K562 (cell line): ENCODE measurements at regions not wholly inside any gene's neighbourhood (a gene's known extent, or its start where the extent isn't known, plus 50 kb on each side); places are given as distances from the start of the nearest gene placed in this dataset.

ENCODE experiments used
- ATAC-seq: fragments of 200-7000 bp; cut with Tn5 transposase; 3 replicates; pipeline ENCODE4 v1.9.1; 2020; ENCODE audit warnings: moderate library complexity
- BruUV-seq: library from RNA; stranded (reverse); fragments of 400-500 nt; replicated peaks from 2 replicates; lab custom pipeline; 2021; lab: Mats Ljungman, UMichigan
- CTCF ChIA-PET: fragments of 300-600 bp; formaldehyde crosslinking; extraction: SDS; loops from one replicate; lab custom pipeline; 2021; ENCODE audit warnings: low intra/inter-chr PET ratio; lab: Yijun Ruan, JAX
- POLR2A ChIA-PET: fragments of 300-600, 350-650 bp; sonication (Branson Sonifier 250); formaldehyde crosslinking; extraction: SDS; loops from one replicate; lab custom pipeline; 2021; ENCODE audit warnings: antibody characterized with exemption, inconsistent platforms; lab: Yijun Ruan, JAX
- DNase-seq, 4 experiments: peaks; one replicate each; pipeline versions ENCODE4 v3.0.0 to v3.0.0-alpha.2; 2011 to 2018; ENCODE audit warnings: low spot score in 3 of 4, mixed read lengths in 3 of 4; ENCODE audit errors: extremely low read depth in 1 of 4
- FAIRE-seq: peaks from 2 replicates; lab custom pipeline; 2011; peaks lifted over from hg19 to GRCh38; lab: Jason Lieb, UNC
- H2AFZ ChIP-seq: 2 replicates; pipeline ENCODE4 v1.6.0; 2011; ENCODE audit warnings: low read depth, low read length, control low read depth, inconsistent platforms
- H3K27ac ChIP-seq: fragments of 200-600 bp; 3 replicates; pipeline ENCODE4 v1.8.0; 2011; ENCODE audit warnings: low read depth, mild to moderate bottlenecking, control low read depth, inconsistent platforms, low read length, moderate library complexity, mixed read lengths; ENCODE audit errors: extremely low read depth
- H3K27me3 ChIP-seq, 2 experiments: fragments of 300-600 bp in 1 of 2; 2 replicates in 1 of 2; 3 replicates in 1 of 2; pipeline versions ENCODE4 v1.6.0 to v1.8.0; 2011; ENCODE audit warnings: inconsistent platforms in 2 of 2, low read length in 2 of 2, mild to moderate bottlenecking in 1 of 2, mixed read lengths in 1 of 2, moderate library complexity in 1 of 2; ENCODE audit not compliant: control insufficient read depth in 2 of 2, insufficient read depth in 2 of 2
- H3K36me3 ChIP-seq: fragments of 300-600 bp; 3 replicates; pipeline ENCODE4 v1.8.0; 2011; ENCODE audit warnings: mild to moderate bottlenecking, low read length, inconsistent platforms; ENCODE audit not compliant: control insufficient read depth, insufficient read depth
- H3K4me1 ChIP-seq, 2 experiments: fragments of 200-600 bp in 1 of 2; replicated peaks in 1 of 2; 2 replicates in 1 of 2; 3 replicates in 1 of 2; pipeline versions ENCODE4 v1.5.1 to v1.8.0; 2011; ENCODE audit warnings: inconsistent platforms in 2 of 2, low read length in 2 of 2, mild to moderate bottlenecking in 1 of 2, mixed read lengths in 1 of 2, moderate library complexity in 1 of 2; ENCODE audit not compliant: control insufficient read depth in 2 of 2, insufficient read depth in 2 of 2
- H3K4me2 ChIP-seq: 2 replicates; pipeline ENCODE4 v1.6.1; 2011; ENCODE audit warnings: low read length, control low read depth, inconsistent platforms, mixed read lengths; ENCODE audit not compliant: insufficient read depth
- H3K4me3 ChIP-seq: fragments of 200-600 bp; sonication (generic), shearing (Covaris generic); 2 replicates; pipeline ENCODE4 v1.5.1; 2016; ENCODE audit warnings: control low read depth, inconsistent platforms
- H3K79me2 ChIP-seq: fragments of 200-600 bp; 3 replicates; pipeline ENCODE4 v1.8.0; 2011; ENCODE audit warnings: low read length, inconsistent platforms; ENCODE audit not compliant: control insufficient read depth, insufficient read depth
- H3K9ac ChIP-seq, 2 experiments: 2 replicates each; pipeline versions ENCODE4 v1.6.0 to v1.6.1; 2011; ENCODE audit warnings: low read depth in 2 of 2, low read length in 2 of 2, control low read depth in 1 of 2, inconsistent platforms in 1 of 2, mild to moderate bottlenecking in 1 of 2, mixed read lengths in 1 of 2; ENCODE audit not compliant: insufficient read depth in 1 of 2
- H3K9me1 ChIP-seq: one replicate; pipeline ENCODE4 v1.6.0; 2011; ENCODE audit warnings: inconsistent platforms, mild to moderate bottlenecking, low read length, moderate library complexity; ENCODE audit not compliant: control insufficient read depth, insufficient read depth
- H3K9me3 ChIP-seq: replicated peaks from 2 replicates; pipeline ENCODE4 v1.5.1; 2011; ENCODE audit warnings: low read depth, low read length, inconsistent platforms; ENCODE audit not compliant: control insufficient read depth, insufficient read depth
- H4K20me1 ChIP-seq: replicated peaks from 2 replicates; pipeline ENCODE4 v1.6.1; 2011; ENCODE audit warnings: low read length, inconsistent platforms, mixed read lengths; ENCODE audit not compliant: control insufficient read depth, insufficient read depth
- ARHGAP35 ChIP-seq: fragments of 450-650 bp; IDR thresholded peaks from 2 replicates; pipeline ENCODE4 v1.6.1; 2018; ENCODE audit not compliant: partially characterized antibody
- ATF3 ChIP-seq, 2 experiments: fragments of 450-650 bp in 1 of 2; sonication (generic) in 1 of 2; formaldehyde crosslinking in 1 of 2; IDR thresholded peaks in 1 of 2; conservative IDR thresholded peaks in 1 of 2; 2 replicates each; pipeline versions ENCODE4 v1.6.1 to v1.8.1; 2016 to 2023; ENCODE audit warnings: mild to moderate bottlenecking in 2 of 2, moderate library complexity in 2 of 2, inconsistent platforms in 1 of 2, missing genetic modification reagents in 1 of 2
- BRF2 ChIP-seq: IDR thresholded peaks from 3 replicates; pipeline ENCODE4 v1.6.1; 2011; ENCODE audit warnings: borderline replicate concordance, mild to moderate bottlenecking; ENCODE audit not compliant: insufficient read length, insufficient read depth
- DACH1 ChIP-seq: fragments of 450-650 bp; IDR thresholded peaks from 2 replicates; pipeline ENCODE4 v1.6.1; 2018; ENCODE audit not compliant: partially characterized antibody
- DNMT1 ChIP-seq: fragments of 450-650 bp; IDR thresholded peaks from 2 replicates; pipeline ENCODE4 v1.6.1; 2016; ENCODE audit warnings: antibody characterized with exemption, mild to moderate bottlenecking
- E2F3 ChIP-seq: fragments of 250-450 bp; sonication (Bioruptor Pico); IDR thresholded peaks from 2 replicates; pipeline ENCODE4 v1.4.0; 2020; ENCODE audit warnings: mild to moderate bottlenecking
- ERF ChIP-seq: fragments of 450-650 bp; formaldehyde crosslinking; IDR thresholded peaks from 2 replicates; pipeline ENCODE4 v1.4.0; 2020; ENCODE audit warnings: mild to moderate bottlenecking, mixed read lengths
- HDAC6 ChIP-seq: IDR thresholded peaks from 2 replicates; pipeline ENCODE4 v1.6.1; 2012; ENCODE audit warnings: low read depth, mild to moderate bottlenecking, control low read depth, inconsistent platforms, low read length, moderate library complexity
- HMG20A ChIP-seq: fragments of 450-650 bp; formaldehyde crosslinking; conservative IDR thresholded peaks from 2 replicates; pipeline ENCODE4 v1.4.0; 2020; ENCODE audit warnings: mild to moderate bottlenecking, mixed read lengths
- KAT2B ChIP-seq: IDR thresholded peaks from one replicate; pipeline ENCODE4 v1.6.1; 2012; ENCODE audit warnings: low read depth, mild to moderate bottlenecking, control low read depth, inconsistent platforms, low read length, moderate library complexity
- KDM1A ChIP-seq, 2 experiments: fragments of 450-650 bp; IDR thresholded peaks; 2 replicates each; pipeline ENCODE4 v1.6.1; 2016; ENCODE audit warnings: mild to moderate bottlenecking in 2 of 2
- KDM4B ChIP-seq, 2 experiments: fragments of 450-650 bp in 1 of 2; sonication (generic) in 1 of 2; IDR thresholded peaks; 2 replicates each; pipeline ENCODE4 v1.6.1; 2016 to 2017; ENCODE audit warnings: borderline replicate concordance in 2 of 2, antibody characterized with exemption in 1 of 2, low read depth in 1 of 2, mild to moderate bottlenecking in 1 of 2
- POLR2B ChIP-seq: fragments of 450-650 bp; IDR thresholded peaks from 2 replicates; pipeline ENCODE4 v1.6.1; 2018; ENCODE audit warnings: low read depth; ENCODE audit not compliant: partially characterized antibody
- ZHX1 ChIP-seq: fragments of 150-350 bp; conservative IDR thresholded peaks from 2 replicates; pipeline ENCODE4 v1.6.1; 2014; ENCODE audit warnings: low read length
- ZNF140 ChIP-seq: fragments of 250-450 bp; sonication (Bioruptor Pico); IDR thresholded peaks from 2 replicates; pipeline ENCODE4 v1.8.0; 2021; ENCODE audit warnings: moderate library complexity, mild to moderate bottlenecking, inconsistent platforms
- ZNF395 ChIP-seq: fragments of 200-800 bp; sonication (Bioruptor generic); IDR thresholded peaks from 2 replicates; pipeline ENCODE4 v1.6.1; 2017; ENCODE audit warnings: missing genetic modification characterization, missing compliant biosample characterization
- WGBS: fragments of 100-300 bp; shearing (Covaris generic); methylation state at CpG from one replicate; pipeline ENCODE4 v1.1.6; 2016; ENCODE audit warnings: low coverage, mixed read lengths; ENCODE audit not compliant: insufficient coverage; ENCODE audit errors: missing lambda C conversion rate; 5-methylcytosine and 5-hydroxymethylcytosine counted together
- in situ Hi-C: fragments of 300-500 bp; cut with MboI; formaldehyde crosslinking; loops from 4 replicates; pipeline ENCODE4 v1.15.0; 2018; ENCODE audit warnings: inconsistent platforms, mixed read lengths
- intact Hi-C: fragments of 100-400 bp; cut with micrococcal nuclease; formaldehyde crosslinking; loops from 2 replicates; pipeline ENCODE4 v1.14.2; 2022
- TF ChIP-seq, protein P1 (sequence below): sonication (generic); formaldehyde crosslinking; IDR thresholded peaks from 2 replicates; pipeline ENCODE4 v1.9.0; 2022; ENCODE audit warnings: mild to moderate bottlenecking, missing genetic modification reagents

GRCh38 chr7:136441835-136442234, 426.6 kb upstream of the CHRM2 start:
- Histone ChIP-seq H3K79me2 (no peaks in the 10 kb centered on the region), H3K36me3 (no peaks in the 10 kb centered on the region), H2AFZ (no peak overlapping the region), H3K4me1 (no peaks in the 10 kb centered on the region), H3K27me3 (no peaks in the 10 kb centered on the region), H3K4me2 (no peak overlapping the region), H3K27ac (no peak overlapping the region), H3K9me1 (no peaks in the 10 kb centered on the region), H3K9ac (no peak overlapping the region), H3K4me3 (no peak overlapping the region), H4K20me1 (no peaks in the 10 kb centered on the region), H3K9me3 (no peaks in the 10 kb centered on the region)
- ChIA-PET CTCF (no interaction called here), POLR2A (no interaction called here)
- intact Hi-C loops, result no loop called here
- in situ Hi-C loops, result no loop called here
- FAIRE-seq (no peak), DNase-seq (no peak), ATAC-seq (no peak)
- WGBS, result 9% methylated on average over 3 of the region's 3 CpGs
- BruUV-seq, result no TSS peak
- no peak for TF ChIP-seq POLR2B
- no peak for TF ChIP-seq BRF2
- no peak for TF ChIP-seq KDM1A (IDR thresholded peaks at IDR 0.05)
- no peak for TF ChIP-seq E2F3 (CRISPR knock-in tag)
- TF ChIP-seq HMG20A (CRISPR knock-in tag), result no peak
- TF ChIP-seq ATF3 (IDR thresholded peaks at IDR 0.05), result no peak
- no peak for TF ChIP-seq ATF3 (CRISPR knock-in tag; conservative IDR thresholded peaks at IDR 0.05)
- TF ChIP-seq ZNF395, result no peak
- TF ChIP-seq DACH1, result no peak
- no peak for TF ChIP-seq ARHGAP35
- TF ChIP-seq, protein P1, sequence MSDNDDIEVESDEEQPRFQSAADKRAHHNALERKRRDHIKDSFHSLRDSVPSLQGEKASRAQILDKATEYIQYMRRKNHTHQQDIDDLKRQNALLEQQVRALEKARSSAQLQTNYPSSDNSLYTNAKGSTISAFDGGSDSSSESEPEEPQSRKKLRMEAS (CRISPR knock-in tag), result no peak
- TF ChIP-seq DNMT1, result no peak
- no peak for TF ChIP-seq KAT2B
- TF ChIP-seq ZHX1, result no peak
- TF ChIP-seq HDAC6, result no peak
- TF ChIP-seq ZNF140 (CRISPR knock-in tag), result no peak
- TF ChIP-seq ERF, result no peak
- no peak for TF ChIP-seq KDM4B (IDR thresholded peaks at IDR 0.05; ENCODE audit: borderline replicate concordance in 2 of 2, low read depth in 1 of 2)
